Limb (tissue), 2 donors: ENCODE measurements at regions not wholly inside any gene's neighbourhood (a gene's known extent, or its start where the extent isn't known, plus 50 kb on each side); places are given as distances from the start of the nearest gene placed in this dataset.
A peak's percentile ranks its signal among the peaks of the same experiment; 100 is the strongest.

Source experiments
- DNase-seq, 2 donors: peaks; one replicate each; pipeline ENCODE4 v3.0.0-alpha.2; 2016; ENCODE audit errors: extremely low spot score in 2 of 2

DNA sequence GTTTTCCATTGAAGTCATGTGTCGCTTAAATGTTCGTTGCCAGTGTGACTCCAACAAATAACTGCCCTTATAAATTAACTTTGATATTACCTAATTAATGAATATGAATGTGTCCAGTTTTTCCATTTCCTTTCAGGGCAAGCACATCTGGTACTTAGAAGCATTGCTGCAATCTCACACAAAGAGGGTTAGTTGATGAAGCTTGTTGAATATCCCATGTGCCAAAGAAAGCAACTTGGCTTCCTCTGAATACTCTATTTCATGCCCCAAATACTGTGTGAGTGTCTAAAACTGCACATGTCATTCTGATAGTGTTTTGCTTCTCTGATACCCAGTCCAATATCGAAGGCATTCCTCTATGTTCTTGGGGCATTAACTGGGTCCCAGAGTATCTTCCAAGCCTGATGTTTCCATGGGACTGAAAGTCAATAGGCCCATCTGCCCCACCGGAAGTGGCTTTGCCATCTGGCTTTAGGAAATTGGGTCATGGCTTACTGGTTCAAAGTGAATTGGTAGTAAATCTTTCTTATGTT lies 75.8 kb upstream of the CNTN1 start:
- DNase-seq = no peak

DNA sequence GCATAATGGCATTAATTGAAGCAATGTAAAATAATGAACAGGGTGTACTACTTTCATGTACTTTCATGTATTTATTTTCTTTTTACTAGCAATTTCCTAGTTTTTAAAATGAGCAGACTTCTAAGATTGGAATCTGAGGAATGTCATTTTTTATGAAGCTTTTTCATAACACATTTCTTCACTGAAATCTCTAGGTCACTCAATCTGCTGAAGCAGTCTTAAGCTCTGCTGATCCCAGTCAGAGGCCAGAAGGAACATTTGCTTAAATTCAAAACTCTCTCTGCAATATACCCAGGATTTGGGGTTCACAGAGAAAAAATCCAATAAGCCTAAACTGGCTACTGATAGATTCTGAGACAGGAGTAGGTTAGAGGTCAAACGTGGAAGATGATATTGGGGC lies 73.6 kb upstream of the CNTN1 start:
- no peak for DNase-seq

DNA sequence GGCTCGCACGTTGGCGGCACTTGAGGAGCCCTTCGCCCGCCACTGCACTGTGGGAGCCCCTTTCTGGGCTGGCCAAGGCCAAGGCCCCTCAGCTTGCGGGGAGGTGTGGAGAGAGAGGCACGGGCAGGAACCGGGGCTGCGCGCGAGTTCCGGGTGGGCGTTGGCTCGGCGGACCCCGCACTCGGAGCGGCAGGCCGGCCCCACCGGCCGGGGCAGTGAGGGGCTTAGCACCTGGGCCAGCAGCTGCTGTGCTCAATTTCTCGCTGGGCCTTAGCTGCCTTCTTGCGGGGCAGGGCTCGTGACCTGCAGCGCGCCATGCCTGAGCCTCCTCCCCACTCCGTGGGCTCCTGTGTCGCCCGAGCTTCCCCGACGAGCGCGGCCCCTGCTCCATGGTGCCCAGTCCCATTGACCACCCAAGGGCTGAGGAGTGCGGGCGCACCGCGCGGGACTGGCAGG lies 71.6 kb upstream of the CNTN1 start:
- DNase-seq = no peak

DNA sequence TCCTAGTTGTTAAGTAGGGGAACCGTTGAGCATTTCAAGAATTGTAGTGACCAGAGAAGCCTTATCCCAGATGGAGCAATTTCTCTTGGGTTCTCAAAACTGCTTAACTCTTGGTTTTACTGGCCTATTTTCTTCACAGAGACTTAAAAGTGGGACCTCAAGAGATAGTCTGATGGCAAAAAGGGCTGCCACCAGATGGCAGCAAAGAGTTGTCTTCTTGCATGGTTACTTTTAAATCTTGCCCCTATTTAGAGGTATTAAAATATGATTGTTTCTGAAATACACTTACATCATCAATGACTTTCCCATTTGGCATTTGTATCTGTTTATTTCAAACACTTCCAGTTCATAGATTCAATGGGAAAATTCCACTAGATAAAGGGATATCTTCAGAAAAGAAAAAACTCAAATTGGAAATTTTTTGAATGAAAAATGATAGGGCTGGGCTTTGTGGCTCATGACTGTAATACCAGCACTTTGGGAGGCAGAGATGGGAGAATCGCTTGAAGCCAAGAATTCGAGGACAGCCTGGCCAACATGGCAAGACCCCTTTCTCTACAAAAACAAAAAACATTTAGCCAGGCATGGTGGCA lies 69.9 kb upstream of the CNTN1 start:
- DNase-seq = peak; percentile 60 to 68

DNA sequence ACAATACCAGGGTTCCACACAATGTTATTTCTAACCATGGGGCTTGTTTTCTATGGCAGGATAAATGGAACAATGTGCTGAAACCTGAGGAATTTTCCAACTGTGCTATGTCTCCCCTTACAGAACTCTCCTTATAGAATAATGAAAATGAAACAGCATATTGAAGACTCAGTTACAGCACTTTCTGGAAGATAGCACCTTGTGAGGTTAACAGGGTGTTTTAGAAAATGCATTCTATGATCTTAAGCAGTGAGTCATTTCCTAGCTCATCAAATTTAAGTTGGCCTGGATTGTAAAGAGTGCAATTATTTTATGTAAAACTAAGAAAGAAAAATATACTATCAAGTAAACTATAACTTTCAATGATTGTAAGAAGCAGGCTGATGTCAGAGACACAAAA lies 60.1 kb upstream of the CNTN1 start:
- no peak for DNase-seq

DNA sequence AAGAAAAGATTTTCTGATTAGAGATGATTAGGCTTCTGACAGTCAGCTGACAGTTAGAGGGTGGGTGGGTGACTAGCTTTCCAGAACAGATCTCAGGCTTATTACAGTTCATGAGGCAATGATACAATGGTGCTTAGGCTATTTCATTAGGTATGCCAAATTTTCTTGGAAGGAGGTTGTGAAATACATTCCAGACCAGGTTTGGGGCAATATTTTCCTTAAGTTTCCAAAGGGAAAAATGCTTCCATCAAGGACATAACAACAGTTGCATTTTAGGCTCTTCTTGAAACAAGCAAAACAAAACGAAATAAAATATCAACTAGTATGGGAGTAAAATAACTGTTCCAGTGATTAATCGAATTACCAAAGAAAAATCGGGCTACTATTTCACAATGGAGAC lies 59.3 kb upstream of the CNTN1 start:
- DNase-seq = no peak

DNA sequence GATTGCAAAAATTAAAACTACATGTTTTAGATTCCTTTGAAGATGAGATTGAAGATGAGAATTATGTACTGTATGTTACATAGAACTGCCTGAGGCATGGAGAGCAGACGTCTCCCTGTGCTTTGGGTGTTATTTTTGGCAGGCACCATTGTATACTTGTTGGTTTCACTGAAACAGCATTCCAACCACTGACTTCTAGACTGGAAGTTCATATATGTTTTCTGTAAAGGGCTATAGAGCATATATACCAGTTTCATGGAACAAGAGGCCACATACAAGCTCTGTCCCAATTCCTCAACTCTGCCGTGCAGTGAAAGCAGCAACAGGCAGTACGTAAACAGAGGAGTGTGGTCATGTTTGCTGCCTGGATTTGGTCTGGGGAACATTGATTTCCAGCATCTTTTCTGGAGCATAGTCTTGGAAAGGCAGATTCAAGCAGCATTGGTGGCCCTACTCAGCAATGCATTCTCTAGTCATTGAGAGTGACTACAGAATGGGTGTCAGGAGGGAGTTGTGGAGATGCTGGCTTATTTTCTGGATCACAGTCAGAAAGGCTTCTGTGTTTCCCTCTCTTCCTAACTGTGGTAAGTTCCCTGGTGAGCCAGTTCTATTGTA lies 57.6 kb upstream of the CNTN1 start:
- no peak for DNase-seq

DNA sequence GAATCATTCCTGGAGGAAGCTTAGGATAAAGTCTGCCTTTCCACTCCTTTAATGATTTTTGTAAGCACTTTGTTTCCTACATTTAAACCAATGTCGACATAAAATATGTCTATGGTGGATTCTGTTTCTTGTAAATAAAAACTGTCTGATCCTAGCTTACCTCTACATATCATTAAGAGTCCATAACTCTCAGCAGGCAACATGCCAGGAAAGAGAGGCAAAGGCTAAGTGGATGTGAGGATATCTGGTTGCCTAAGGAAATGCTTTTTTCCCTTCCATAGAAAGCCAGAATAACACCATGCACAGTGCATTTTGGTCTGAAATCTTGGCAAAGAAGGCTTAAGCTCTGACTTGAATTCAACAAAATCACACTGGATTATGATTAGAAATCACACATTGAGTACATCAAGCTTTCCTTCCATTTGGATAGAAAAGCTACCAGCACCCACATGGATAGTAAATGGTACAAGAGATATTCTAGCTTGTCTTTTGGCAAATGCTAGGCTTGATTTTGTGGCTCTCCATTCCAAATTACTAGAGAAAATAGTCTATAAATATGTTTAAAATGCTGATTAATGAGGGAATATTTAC lies 57.0 kb upstream of the CNTN1 start:
- DNase-seq = no peak
